Keratinocyte (primary cell): ENCODE measurements at regions not wholly inside any gene's neighbourhood (a gene's known extent, or its start where the extent isn't known, plus 50 kb on each side); places are given as distances from the start of the nearest gene placed in this dataset.

Experiments
- EZH2 ChIP-seq: IDR thresholded peaks from one replicate; pipeline ENCODE4 v1.6.1; 2012; ENCODE audit warnings: inconsistent platforms, mild to moderate bottlenecking, low read length, moderate library complexity
- TF ChIP-seq, protein P1 (sequence below), 3 experiments: IDR thresholded peaks in 1 of 3; conservative IDR thresholded peaks in 1 of 3; optimal IDR thresholded peaks in 1 of 3; 2 replicates in 2 of 3; 3 replicates in 1 of 3; pipeline versions ENCODE3 to v1.5.1; 2011; ENCODE audit warnings: low read length in 3 of 3, mild to moderate bottlenecking in 3 of 3, moderate library complexity in 2 of 3, control low read depth in 1 of 3, inconsistent platforms in 1 of 3; ENCODE audit not compliant: insufficient read depth in 2 of 3; ENCODE audit errors: extremely low read depth in 1 of 3

DNA sequence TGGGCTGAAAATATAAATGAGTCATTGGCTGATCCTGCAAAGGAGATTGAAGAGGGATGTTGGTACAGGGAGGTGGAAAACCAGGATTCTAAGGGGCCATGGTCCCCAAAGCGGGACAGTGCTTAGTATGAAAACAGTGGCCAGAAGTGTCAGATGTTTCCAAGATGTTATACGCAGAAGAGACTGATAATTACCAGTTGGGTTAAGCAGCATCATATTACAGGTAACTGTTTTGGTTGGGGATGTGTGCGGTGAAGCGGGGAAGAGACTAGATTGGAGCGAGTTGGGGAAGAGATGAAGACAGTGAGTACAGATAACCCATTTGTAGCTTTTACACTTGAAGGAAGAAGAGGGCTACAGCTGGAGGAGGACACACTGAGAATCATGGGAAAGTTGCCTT is 80.8 kb downstream of the PLEKHG1 start:
- TF ChIP-seq, protein P1, sequence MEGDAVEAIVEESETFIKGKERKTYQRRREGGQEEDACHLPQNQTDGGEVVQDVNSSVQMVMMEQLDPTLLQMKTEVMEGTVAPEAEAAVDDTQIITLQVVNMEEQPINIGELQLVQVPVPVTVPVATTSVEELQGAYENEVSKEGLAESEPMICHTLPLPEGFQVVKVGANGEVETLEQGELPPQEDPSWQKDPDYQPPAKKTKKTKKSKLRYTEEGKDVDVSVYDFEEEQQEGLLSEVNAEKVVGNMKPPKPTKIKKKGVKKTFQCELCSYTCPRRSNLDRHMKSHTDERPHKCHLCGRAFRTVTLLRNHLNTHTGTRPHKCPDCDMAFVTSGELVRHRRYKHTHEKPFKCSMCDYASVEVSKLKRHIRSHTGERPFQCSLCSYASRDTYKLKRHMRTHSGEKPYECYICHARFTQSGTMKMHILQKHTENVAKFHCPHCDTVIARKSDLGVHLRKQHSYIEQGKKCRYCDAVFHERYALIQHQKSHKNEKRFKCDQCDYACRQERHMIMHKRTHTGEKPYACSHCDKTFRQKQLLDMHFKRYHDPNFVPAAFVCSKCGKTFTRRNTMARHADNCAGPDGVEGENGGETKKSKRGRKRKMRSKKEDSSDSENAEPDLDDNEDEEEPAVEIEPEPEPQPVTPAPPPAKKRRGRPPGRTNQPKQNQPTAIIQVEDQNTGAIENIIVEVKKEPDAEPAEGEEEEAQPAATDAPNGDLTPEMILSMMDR (optimal IDR thresholded peaks at IDR 0.05 in 1 of 3, IDR thresholded peaks at IDR 0.05 in 1 of 3, conservative IDR thresholded peaks at IDR 0.05 in 1 of 3; ENCODE audit: extremely low read depth in 1 of 3, insufficient read depth in 2 of 3, low read length in 3 of 3): no peak
- no peak for TF ChIP-seq EZH2
